ENCODE measurements at regions not wholly inside any gene's neighbourhood (a gene's known extent, or its start where the extent isn't known, plus 50 kb on each side); places are given as distances from the start of the nearest gene placed in this dataset.

DNA sequence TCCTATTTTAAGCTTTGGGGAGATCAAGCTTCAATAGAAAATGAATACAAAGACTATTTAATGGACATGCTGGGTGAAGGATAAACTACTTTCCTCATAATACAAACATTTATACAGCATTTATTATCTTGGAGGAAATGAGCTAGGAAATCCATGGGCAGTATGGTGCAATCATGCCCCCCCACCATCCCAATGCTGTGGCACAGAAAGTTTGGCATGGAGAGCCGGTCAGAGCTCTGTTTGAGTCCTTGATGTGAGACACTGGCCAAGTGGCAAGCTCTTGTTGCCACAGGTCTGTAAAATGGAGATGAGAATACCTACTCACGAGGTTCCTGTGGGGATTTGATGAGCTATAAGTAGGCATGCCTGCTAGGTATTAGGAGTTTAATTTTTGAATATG, 120.6 kb downstream of the MAB21L3 start:
- no peak for DNase-seq (ENCODE audit: low read depth in 1 of 2, low spot score in 1 of 2)

DNA sequence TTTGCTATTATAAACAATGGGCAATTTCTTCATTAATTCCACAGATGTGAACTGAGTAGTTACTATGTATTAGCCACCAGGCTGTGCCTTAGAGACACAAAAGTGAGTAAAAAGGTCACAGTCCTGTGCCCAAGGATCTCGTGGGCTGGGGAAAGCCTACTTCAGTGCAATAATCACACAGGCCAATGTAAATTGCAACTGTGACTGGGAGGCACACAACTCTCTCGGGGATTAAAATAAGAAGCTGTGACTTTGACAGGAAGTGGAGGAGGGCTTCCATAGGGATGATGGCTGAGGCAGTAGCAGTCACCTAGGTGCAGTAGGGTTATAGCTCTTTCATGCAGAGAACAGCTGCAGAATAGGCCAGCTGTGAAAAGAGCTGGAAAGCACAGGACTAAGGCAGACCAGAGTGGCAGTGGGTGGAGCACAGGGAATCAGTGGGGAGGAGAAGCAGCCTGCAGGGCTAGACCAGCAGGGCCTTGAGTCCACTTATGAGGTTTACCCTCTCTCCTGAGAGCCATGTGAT, 121.9 kb downstream of the MAB21L3 start:
- DNase-seq (ENCODE audit: low read depth in 1 of 2, low spot score in 1 of 2): no peak

DNA sequence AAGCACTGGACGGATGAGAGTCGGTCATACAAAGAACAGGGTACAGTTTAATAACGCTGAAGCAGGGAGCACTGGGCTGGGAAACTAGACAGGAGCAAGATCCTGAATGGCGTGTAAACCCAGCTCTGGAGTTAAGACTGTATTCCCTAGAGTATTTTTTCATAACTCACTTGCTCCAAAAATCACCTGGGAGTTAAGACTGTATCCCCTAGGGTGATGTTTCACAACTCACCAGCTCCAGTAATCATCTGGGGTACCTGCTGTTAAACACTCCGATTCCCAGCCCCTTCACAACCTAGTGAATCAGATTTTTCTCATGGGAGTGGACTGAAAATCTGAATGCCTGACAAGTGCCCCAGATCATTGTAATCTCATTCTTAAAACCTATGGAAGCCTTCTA, 123.2 kb downstream of the MAB21L3 start:
- no peak for DNase-seq (ENCODE audit: low read depth in 1 of 2, low spot score in 1 of 2)

DNA sequence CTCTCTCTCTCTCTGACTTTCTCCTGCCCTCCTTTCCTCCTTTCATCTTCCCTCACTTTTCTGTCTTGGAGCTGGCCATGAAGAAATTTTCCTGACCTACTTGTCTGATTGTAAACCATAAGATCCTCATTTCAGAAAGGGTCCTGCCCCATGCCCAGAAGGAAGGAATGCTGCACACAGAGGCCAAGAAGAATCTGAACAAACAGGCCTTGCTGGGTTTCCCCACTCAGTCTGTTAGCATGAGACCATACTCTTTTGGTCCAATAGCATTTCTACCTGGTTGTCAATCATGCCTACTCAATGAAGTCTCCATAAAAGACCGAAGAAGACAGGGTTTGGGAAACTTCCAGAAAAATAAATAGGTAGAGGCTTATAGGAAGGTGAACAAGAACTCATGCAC, 128.7 kb downstream of the MAB21L3 start:
- DNase-seq (ENCODE audit: low read depth in 1 of 2, low spot score in 1 of 2): no peak

DNA sequence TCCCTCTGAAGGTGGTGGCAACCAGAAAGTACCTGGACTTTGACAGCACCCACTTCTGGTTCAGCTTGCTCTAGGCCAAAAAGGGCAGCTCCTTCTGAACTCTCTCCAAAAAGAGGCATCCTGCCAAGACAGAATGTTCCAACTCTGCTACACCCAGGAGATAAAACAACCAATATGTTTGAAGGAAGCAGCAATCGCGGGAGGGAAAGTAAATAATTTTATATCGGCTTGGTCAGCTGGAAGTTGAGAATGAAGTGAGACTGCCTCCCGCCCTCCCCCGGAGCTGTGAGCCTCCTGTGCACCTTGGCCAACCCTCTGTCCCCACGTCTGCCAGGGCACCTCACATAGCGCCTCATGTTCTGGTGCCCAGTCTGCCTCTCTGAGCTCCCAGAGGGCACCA, 130.3 kb upstream of the ATP1A1 start:
- no peak for DNase-seq (ENCODE audit: low read depth in 1 of 2, low spot score in 1 of 2)

DNA sequence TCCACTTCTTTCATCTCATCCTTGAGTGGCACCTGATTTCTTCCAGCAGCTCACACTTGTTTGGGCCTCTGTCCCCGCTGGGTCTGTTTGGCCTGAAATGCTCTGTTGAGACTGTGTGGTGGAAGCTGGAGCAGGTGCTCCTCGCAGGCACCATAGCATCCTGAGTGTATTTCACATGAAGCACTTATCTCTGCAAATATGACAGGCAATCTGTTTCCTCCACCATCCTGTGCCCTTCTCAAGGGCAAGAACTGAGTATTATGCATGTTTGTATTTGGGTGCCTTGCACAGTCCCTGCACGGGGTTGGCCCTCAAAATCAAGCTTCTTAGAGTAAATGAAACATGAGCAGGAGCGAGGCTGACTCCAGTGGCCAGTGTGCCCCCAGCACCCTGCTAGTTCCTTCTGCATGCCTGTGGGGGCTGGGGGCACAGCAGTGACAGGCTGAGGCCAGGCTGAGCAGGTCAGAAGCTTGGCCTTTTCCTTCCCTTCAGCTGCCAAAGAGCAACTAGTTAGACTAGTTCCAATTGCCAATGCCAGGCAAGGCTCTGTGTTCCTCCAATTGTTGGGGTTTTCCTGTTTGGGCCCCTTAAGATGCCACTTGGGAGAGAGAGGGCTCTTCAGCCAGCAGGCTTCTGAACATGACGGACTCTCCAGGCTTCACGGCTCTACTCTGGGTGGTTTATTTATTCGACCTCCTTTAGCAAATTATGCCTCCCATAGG, 129.6 kb upstream of the ATP1A1 start:
- DNase-seq (ENCODE audit: low read depth in 1 of 2, low spot score in 1 of 2): no peak

DNA sequence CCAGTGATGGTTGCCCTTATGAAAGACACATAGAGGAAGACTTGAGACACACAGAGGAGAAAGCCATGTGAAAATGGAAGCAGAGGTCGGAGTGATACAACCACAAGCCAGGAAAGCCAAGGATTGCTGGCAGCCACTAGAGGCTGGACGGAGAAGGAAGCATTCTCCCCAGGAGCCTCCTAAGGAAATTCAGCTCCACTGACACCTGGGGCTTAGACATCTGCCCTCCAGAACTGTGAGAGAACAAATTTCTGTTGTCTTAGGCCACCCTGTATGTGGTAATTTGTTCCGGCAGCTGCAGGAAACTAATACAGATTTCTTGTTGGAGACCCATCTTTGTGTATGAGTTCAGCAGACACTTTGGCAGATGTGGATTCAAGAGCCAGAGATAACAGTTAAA, 126.9 kb upstream of the ATP1A1 start:
- no peak for DNase-seq (ENCODE audit: low read depth in 1 of 2, low spot score in 1 of 2)

DNA sequence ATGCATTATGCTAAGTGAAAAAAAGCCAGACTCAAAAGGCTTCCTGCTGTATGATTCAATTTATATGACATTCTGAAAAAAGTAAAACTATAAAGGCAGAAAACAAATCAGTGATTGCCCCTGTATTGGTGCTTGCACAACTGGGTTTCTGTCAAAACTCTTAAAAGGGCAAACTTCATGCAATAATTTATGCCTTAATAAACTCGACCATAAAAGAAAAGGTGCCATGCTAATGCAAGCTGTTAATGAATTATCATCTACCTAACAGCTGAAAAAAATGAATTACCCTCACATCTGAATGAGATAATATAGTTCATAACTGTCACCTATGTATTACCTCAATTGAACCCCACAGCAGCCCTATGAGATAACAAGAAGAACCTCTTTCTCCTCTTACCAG, 120.8 kb upstream of the ATP1A1 start:
- no peak for DNase-seq (ENCODE audit: low read depth in 1 of 2, low spot score in 1 of 2)

DNA sequence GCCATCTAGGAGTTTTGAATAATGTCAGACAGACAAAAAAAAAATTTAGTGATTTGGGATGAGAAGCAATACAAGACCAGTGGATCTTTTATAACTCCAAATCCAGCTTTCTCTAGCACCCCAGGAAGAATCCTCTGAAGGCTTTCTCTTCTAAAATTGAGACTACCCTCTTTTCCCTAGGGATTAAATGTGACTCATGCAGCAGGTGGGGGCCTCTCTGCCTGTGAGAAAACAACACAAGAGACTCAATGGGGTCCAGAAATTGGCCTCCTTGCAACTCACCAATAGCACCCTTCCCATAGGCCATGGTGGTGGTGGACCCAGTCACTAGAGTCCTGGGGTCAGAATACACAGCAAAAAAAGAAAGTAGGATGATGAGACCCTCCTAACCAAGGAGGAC, 120.3 kb upstream of the ATP1A1 start:
- no peak for DNase-seq (ENCODE audit: low read depth in 1 of 2, low spot score in 1 of 2)

DNA sequence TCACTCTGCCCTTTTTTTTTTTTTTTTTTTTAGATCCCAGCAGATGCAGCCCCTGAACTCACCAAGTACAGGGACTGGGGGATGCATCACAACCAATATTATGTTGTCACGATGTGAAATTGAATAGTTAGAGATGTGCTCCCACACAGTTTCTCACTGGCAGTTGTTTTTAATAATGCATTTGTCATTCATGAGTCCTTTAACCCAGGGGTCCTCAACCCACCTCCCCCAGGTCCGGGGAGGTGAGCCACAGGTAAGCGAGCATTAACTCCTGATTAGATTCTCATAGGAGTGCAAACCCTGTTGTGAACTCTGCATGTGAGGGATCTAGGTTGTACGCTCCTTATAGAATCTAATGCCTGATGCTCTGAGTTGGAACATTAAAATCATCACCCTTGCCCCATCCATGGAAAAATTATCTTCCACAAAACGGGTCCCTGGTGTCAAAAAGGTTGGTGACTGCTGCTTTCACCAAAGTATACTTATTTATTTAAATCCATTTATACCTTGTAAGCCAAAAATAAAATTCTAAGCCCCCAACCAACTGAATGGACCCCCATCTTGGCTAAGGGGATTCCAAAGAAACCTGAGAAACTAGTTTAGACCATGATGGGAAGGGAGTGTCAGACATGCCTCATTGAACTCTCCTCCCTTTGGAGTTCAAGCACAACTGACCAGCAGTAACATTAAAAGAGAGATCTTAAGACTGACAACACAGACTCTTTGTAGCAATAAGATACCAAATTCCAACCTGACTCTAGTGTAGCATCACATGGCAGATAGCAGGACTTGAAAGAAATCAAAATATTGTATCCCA, 119.3 kb upstream of the ATP1A1 start:
- DNase-seq (ENCODE audit: low read depth in 1 of 2, low spot score in 1 of 2): no peak

DNA sequence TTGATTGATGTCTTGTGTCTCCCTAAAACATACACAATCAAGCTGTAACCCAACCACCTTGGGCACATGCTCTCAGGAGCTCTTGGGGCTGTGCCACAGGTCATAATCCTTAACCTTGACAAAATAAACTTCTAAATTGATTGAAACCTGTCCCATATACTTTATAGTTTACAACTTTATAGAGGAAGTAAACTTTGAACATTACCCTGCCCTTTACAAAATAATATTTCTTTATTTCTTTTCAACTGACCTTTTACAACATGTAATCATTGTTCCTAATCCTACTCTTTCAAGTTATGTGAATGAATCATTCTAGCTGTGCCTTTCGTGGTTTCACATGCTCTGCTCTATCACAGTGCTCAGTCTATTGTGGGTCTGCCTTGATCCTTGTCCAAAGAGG, 118.3 kb upstream of the ATP1A1 start:
- DNase-seq (ENCODE audit: low read depth in 1 of 2, low spot score in 1 of 2): no peak

DNA sequence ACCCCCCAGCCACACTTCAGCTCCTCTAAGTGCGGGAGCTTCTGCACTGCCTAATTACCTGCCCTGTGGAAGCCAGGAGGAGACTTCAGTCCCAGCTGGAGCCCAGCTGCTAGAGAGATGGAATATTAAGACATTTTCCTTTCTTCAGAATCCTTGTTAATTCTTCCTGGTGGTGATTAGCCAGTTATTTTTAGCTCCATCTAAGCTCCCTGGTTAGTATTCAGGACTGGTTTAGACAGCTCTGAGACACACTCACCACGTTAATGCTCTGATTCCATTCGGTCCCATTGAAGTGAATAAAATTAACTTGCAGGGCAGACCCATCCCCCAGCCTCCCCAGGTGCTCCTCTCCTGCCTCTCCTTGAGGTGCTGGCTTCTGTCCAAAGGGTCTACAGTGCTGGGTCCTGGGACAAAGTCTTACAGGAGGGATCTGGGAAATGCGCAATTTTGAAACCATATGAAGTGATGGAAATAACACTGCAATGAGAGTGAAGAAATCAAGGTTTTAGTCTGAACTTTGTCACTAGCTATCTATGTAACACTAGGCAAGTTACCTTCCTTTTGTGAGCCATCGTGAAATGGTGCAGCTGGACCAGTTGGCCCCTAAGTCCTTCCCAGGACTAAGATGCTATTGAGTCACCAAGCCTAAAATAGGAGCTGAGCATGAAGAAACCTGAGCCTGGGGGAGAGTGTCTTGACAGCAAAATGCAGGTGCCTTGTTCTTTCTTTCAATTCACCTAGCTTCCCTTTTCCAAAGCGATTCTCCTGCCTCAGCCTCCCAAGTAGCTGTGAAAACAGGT, 117.4 kb upstream of the ATP1A1 start:
- no peak for DNase-seq (ENCODE audit: low read depth in 1 of 2, low spot score in 1 of 2)

DNA sequence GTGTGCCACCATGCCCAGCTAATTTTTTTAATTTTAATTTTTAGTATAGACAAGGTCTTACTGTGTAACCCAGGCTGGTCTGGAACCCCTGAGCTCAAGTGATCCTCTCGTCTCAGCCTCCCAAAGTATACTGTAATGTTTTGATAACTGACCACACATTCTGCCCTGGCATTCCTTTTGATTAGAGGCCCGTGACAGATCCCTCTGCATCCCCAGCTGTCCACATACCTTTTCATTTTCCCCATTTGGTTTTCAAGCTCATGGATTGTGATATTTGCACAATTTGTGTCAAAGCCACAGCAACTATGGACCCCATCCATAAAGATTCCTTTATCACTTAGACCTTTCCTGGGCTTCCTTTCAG, 116.8 kb upstream of the ATP1A1 start:
- no peak for DNase-seq (ENCODE audit: low read depth in 1 of 2, low spot score in 1 of 2)

DNA sequence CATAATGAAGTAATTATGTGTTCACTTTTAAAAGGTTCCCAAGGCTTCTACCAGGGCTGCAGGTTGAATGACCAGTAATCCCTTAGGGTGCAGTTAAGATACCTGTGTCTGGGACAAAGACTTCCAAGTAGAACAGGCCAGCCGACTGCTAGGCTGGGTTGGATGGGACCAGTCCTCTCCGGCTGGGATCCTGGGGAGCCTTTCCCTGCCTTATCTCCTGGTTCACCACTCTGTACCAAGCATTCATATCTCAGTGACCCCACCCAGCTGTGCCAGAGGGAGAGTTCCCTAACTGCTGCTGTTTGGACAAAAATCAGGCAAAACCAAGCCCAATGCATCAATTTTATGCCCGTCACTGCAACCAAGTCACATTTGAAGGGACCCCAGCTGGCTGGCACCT, 116.2 kb upstream of the ATP1A1 start:
- no peak for DNase-seq (ENCODE audit: low read depth in 1 of 2, low spot score in 1 of 2)

DNA sequence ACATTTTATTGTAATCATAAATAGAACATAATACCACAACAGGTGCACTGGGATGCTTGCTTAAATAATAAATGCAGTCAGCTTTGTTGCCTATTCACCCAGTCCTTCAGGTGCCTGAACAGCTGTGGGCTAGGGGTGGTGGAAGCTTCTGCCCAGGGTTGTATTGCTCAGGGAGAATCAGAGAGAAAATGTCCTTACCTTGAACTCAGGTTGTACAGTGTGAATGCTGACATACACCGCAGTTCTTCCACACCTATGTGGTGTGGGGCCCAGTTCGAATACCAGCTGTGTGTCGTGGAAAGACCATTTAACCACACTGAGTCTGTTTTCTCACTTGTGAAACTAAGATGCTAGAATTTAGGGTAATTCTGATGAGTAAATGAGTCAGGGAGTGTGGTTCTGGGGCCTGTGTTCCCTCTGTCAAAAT, 115.7 kb upstream of the ATP1A1 start:
- peak in 1 of 2 donors; percentile 7 for DNase-seq (ENCODE audit: low read depth in 1 of 2, low spot score in 1 of 2)

DNA sequence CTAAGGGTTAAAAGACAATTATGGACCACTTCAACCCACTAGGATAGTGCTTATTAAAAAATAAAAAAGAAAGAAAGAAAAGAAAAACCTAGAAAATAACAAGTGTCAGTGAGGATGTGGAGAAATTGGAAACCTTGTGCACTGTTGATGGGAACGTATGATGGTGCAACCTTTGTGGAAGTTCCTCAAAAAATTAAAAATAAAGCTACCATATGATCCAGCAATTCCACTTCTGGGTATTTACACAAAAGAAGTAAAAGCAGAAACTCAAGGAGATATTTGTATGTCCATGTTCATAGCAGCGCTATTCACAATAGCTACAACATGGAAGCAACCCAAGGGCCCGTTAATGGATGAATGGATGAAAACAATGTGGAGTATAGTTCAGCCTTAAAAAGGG, 115.2 kb upstream of the ATP1A1 start:
- no peak for DNase-seq (ENCODE audit: low read depth in 1 of 2, low spot score in 1 of 2)

DNA sequence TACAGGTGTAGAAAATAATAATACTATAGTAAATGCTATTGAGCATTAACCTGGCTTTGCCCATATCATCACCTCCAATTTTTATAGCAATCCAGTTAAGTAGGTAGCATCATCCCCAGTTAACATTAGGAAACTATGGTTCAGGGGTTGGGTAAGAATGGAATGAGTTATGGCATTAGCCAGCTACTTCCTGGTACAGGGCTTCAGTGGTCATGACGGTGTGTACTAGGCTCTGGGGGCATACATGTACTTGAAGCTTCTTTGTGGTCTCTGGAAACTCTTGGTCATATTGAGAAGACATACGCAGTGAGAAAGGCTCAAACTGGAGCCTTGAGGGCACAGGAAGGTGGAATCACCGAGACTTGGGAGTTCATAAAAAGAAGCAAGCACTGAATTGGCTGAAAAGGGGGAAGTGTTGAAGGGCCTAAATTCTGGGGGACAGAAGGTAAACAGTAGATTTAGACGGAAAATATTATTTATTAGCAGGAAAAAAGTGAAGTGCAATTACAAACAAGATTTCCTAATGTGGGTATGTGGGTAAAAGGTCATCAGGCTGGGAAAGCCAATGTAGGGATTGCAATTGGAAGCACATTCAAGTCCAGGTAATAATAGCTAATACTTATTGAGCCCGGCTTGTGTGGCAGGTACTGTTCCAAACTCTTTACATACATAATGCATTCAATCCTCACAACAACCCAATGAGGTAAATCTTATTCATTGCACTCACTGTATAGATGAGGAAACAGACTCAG, 114.2 kb upstream of the ATP1A1 start:
- DNase-seq (ENCODE audit: low read depth in 1 of 2, low spot score in 1 of 2): no peak

DNA sequence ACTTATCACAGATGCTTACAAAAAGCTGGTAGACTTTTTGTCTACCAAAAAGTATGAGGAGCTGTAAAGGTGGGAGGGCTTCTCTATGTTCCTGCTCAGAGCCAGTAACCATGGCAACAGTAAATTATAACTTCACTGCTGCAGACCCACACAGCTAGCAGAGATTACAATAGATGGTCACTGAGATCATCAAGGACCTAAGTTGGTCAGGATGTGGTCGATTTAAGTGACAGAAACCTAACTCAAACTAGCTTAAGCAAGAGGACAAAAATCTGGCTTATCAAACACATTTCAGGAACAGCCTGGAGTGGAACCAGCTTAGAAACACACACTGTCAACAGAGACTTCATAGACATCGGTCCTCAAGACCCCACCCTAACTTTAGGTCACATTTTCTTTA, 113.4 kb upstream of the ATP1A1 start:
- no peak for DNase-seq (ENCODE audit: low read depth in 1 of 2, low spot score in 1 of 2)

DNA sequence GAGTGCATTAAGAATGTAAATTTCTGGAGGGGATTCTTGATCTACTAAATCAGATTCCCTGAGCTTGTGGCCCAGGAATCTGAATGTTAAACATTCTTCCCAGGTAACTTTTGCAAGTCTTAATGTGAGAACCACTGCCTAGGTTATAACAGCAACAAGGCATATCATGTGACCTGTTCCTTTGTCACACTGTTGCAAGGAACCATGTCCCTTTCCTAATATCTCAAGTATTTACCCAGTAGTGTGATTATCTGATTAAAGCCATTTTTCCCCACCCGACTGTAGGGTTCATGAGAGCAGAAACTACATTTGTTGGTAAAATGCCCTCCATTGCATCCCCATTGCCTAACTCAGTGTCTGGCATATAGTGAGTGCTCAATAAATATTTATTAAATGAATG, 112.9 kb upstream of the ATP1A1 start:
- no peak for DNase-seq (ENCODE audit: low read depth in 1 of 2, low spot score in 1 of 2)

DNA sequence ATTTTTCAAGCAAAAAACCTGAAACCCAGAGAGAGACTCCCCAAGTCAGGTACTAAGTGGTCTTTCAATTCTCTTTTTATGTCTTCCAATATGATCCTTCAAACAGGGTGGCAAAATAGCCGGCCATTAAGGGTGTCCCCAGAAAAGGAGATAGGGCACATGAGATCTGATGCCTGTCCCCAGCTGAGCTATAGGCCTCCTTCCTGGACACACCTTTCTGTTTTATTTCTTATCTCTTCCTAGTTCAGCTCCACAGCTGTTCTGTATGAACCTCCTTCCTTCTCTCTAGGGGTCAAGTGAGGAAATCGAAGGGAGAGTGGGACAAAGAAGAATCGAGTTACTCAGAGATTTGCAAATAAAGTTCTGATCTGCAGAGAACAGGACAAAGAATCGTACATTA, 112.4 kb upstream of the ATP1A1 start:
- no peak for DNase-seq (ENCODE audit: low read depth in 1 of 2, low spot score in 1 of 2)

DNA sequence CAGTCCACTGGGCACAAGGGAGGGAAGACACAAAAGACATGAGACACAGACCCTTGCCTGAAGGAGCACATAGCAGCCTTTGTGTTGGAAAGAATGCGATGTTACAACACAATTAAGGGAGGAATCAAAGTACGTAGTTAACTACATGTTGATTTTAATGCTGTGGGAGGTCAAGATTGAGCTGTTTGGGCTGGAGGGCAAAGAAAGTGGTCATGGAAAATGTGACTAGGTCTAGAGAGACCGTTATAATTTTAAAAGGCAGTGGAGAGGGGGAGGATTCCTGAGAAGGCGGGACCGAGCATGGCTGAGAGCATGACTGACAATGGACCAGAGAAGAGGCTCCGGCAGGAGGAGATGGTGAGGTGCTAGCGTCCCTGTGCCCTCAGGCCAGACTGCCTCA, 111.8 kb upstream of the ATP1A1 start:
- DNase-seq (ENCODE audit: low read depth in 1 of 2, low spot score in 1 of 2): no peak
